Keratinocyte (primary cell): ENCODE measurements at regions not wholly inside any gene's neighbourhood (a gene's known extent, or its start where the extent isn't known, plus 50 kb on each side); places are given as distances from the start of the nearest gene placed in this dataset.

Experiments
- DNase-seq: peaks from one replicate; pipeline ENCODE4 v3.0.0-alpha.2; 2011; ENCODE audit warnings: low read depth, missing footprints, low spot score
- FAIRE-seq: peaks from 2 replicates; lab custom pipeline; 2011; peaks lifted over from hg19 to GRCh38; lab: Jason Lieb, UNC
- H2AFZ ChIP-seq: 2 replicates; pipeline ENCODE4 v1.6.0; 2012; ENCODE audit warnings: low read length, control low read depth, inconsistent platforms; ENCODE audit not compliant: control insufficient read depth
- H3K27ac ChIP-seq: 2 replicates; pipeline ENCODE4 v1.5.1; 2011; ENCODE audit warnings: low read length; ENCODE audit not compliant: control insufficient read depth, insufficient read depth
- H3K27me3 ChIP-seq: 3 replicates; pipeline ENCODE4 v1.6.0; 2011; ENCODE audit warnings: low read length; ENCODE audit not compliant: control insufficient read depth, insufficient read depth; ENCODE audit errors: extremely low read depth
- H3K36me3 ChIP-seq, 2 experiments: 2 replicates in 1 of 2; 3 replicates in 1 of 2; pipeline ENCODE4 v1.5.1; 2011; ENCODE audit warnings: low read length in 2 of 2, mild to moderate bottlenecking in 1 of 2; ENCODE audit not compliant: control insufficient read depth in 2 of 2, insufficient read depth in 2 of 2; ENCODE audit errors: extremely low read depth in 1 of 2
- H3K4me1 ChIP-seq: 3 replicates; pipeline ENCODE4 v1.5.1; 2011; ENCODE audit warnings: low read length; ENCODE audit not compliant: control insufficient read depth, insufficient read depth; ENCODE audit errors: extremely low read depth
- H3K4me2 ChIP-seq: 3 replicates; pipeline ENCODE4 v1.6.0; 2011; ENCODE audit warnings: low read depth, low read length; ENCODE audit not compliant: control insufficient read depth, insufficient read depth; ENCODE audit errors: extremely low read depth
- H3K4me3 ChIP-seq, 3 experiments: fragments of 200-600 bp in 1 of 3; sonication (generic) in 1 of 3; 2 replicates in 2 of 3; 3 replicates in 1 of 3; pipeline ENCODE4 v1.5.1; 2011 to 2016; ENCODE audit warnings: low read length in 3 of 3, mild to moderate bottlenecking in 3 of 3, control low read depth in 2 of 3, inconsistent platforms in 1 of 3, low read depth in 1 of 3, mixed read lengths in 1 of 3, mixed run types in 1 of 3, moderate library complexity in 1 of 3; ENCODE audit not compliant: control insufficient read depth in 2 of 3, insufficient read depth in 2 of 3; ENCODE audit errors: extremely low read depth in 1 of 3
- H3K79me2 ChIP-seq: 2 replicates; pipeline ENCODE4 v1.6.0; 2012; ENCODE audit warnings: low read length; ENCODE audit not compliant: control insufficient read depth, insufficient read depth
- H3K9ac ChIP-seq: 3 replicates; pipeline ENCODE4 v1.6.0; 2011; ENCODE audit warnings: low read length; ENCODE audit not compliant: control insufficient read depth, insufficient read depth; ENCODE audit errors: extremely low read depth
- H3K9me1 ChIP-seq: 3 replicates; pipeline ENCODE4 v1.6.0; 2011; ENCODE audit warnings: low read length; ENCODE audit not compliant: control insufficient read depth, insufficient read depth; ENCODE audit errors: extremely low read depth
- H3K9me3 ChIP-seq: 2 replicates; pipeline ENCODE4 v1.5.1; 2012; ENCODE audit warnings: low read depth, low read length; ENCODE audit not compliant: control insufficient read depth
- H4K20me1 ChIP-seq: 3 replicates; pipeline ENCODE4 v1.6.0; 2011; ENCODE audit warnings: low read length; ENCODE audit not compliant: control insufficient read depth, insufficient read depth; ENCODE audit errors: extremely low read depth
- CTCF ChIP-seq, 3 experiments: IDR thresholded peaks in 1 of 3; conservative IDR thresholded peaks in 1 of 3; optimal IDR thresholded peaks in 1 of 3; 2 replicates in 2 of 3; 3 replicates in 1 of 3; pipeline versions ENCODE3 to v1.5.1; 2011; ENCODE audit warnings: low read length in 3 of 3, mild to moderate bottlenecking in 3 of 3, moderate library complexity in 2 of 3, control low read depth in 1 of 3, inconsistent platforms in 1 of 3; ENCODE audit not compliant: insufficient read depth in 2 of 3; ENCODE audit errors: extremely low read depth in 1 of 3
- EZH2 ChIP-seq: IDR thresholded peaks from one replicate; pipeline ENCODE4 v1.6.1; 2012; ENCODE audit warnings: inconsistent platforms, mild to moderate bottlenecking, low read length, moderate library complexity
- dilution Hi-C: fragments of 300-500 bp; cut with MboI; formaldehyde crosslinking; loops from one replicate; pipeline ENCODE4 v1.7.0; 2020; ENCODE audit warnings: low sequenced_read_pairs; ENCODE audit not compliant: extremely low pct_ligation_motif_present

GRCh38 chr14:42470427-42470719, 863.7 kb downstream of the LRFN5 start:
- Histone ChIP-seq H2AFZ (no peak overlapping the region), H3K27ac (no peak overlapping the region), H3K4me3 (no peak overlapping the region), H3K4me1 (no peaks in the 10 kb centered on the region), H3K27me3 (no peaks in the 10 kb centered on the region), H3K79me2 (no peaks in the 10 kb centered on the region), H3K4me2 (no peak overlapping the region), H3K9ac (no peak overlapping the region), H4K20me1 (no peaks in the 10 kb centered on the region), H3K36me3 (no peaks in the 10 kb centered on the region), H3K9me1 (no peaks in the 10 kb centered on the region), H3K9me3 (no peaks in the 10 kb centered on the region)
- dilution Hi-C loops = no loop called here
- DNase-seq (no peak), FAIRE-seq (no peak)
- TF ChIP-seq EZH2 = no peak
- TF ChIP-seq CTCF (optimal IDR thresholded peaks at IDR 0.05 in 1 of 3, IDR thresholded peaks at IDR 0.05 in 1 of 3, conservative IDR thresholded peaks at IDR 0.05 in 1 of 3; ENCODE audit: extremely low read depth in 1 of 3, insufficient read depth in 2 of 3, low read length in 3 of 3) = no peak

GRCh38 chr14:42469637-42470426, 863.2 kb downstream of the LRFN5 start:
- no peaks in the 10 kb centered on the region for H3K79me2 ChIP-seq
- H3K27ac ChIP-seq = no peak overlapping the region
- H3K27me3 ChIP-seq = no peaks in the 10 kb centered on the region
- no peaks in the 10 kb centered on the region for H3K36me3 ChIP-seq
- no peak for TF ChIP-seq EZH2
- TF ChIP-seq CTCF (optimal IDR thresholded peaks at IDR 0.05 in 1 of 3, IDR thresholded peaks at IDR 0.05 in 1 of 3, conservative IDR thresholded peaks at IDR 0.05 in 1 of 3; ENCODE audit: extremely low read depth in 1 of 3, insufficient read depth in 2 of 3, low read length in 3 of 3) = no peak
- H3K9ac ChIP-seq = no peak overlapping the region
- dilution Hi-C loops = no loop called here
- H4K20me1 ChIP-seq = no peaks in the 10 kb centered on the region
- DNase-seq (no peak), FAIRE-seq (no peak)
- H3K9me3 ChIP-seq = no peaks in the 10 kb centered on the region
- no peak overlapping the region for H3K4me2 ChIP-seq
- H2AFZ ChIP-seq = no peak overlapping the region
- no peaks in the 10 kb centered on the region for H3K9me1 ChIP-seq
- H3K4me3 ChIP-seq = no peak overlapping the region
- no peaks in the 10 kb centered on the region for H3K4me1 ChIP-seq
